Vagina (tissue), 2 donors: ENCODE measurements at regions not wholly inside any gene's neighbourhood (a gene's known extent, or its start where the extent isn't known, plus 50 kb on each side); places are given as distances from the start of the nearest gene placed in this dataset.

Source experiments
- CTCF ChIP-seq, 3 experiments: fragments of 450-650 bp in 2 of 3; fragments of 200-600 bp in 1 of 3; sonication (generic) in 1 of 3; IDR thresholded peaks; one replicate each; pipeline ENCODE4 v1.5.1; 2017 to 2019; ENCODE audit warnings: antibody characterized with exemption in 3 of 3, mild to moderate bottlenecking in 2 of 3, moderate library complexity in 2 of 3
- POLR2A ChIP-seq, 2 donors: fragments of 450-650 bp; IDR thresholded peaks; one replicate each; pipeline ENCODE4 v1.6.1; 2017; ENCODE audit warnings: antibody characterized with exemption in 2 of 2, mild to moderate bottlenecking in 2 of 2, moderate library complexity in 2 of 2
- POLR2AphosphoS5 ChIP-seq, 2 donors: sonication (generic); formaldehyde crosslinking; IDR thresholded peaks; one replicate each; pipeline ENCODE4 v1.9.0; 2017; ENCODE audit warnings: antibody characterized with exemption in 2 of 2, mild to moderate bottlenecking in 2 of 2, low read depth in 1 of 2; ENCODE audit not compliant: insufficient read depth in 1 of 2

- TF ChIP-seq CTCF (IDR thresholded peaks at IDR 0.05), result no peak
- TF ChIP-seq POLR2A (IDR thresholded peaks at IDR 0.05), result no peak
- no peak for TF ChIP-seq POLR2AphosphoS5 (IDR thresholded peaks at IDR 0.05; ENCODE audit: insufficient read depth in 1 of 2, low read depth in 1 of 2)
These were observed 149.4 kb upstream of the ID2 start for GRCh38 chr2:8532438-8532837.
